Stimulated activated CD4-positive, alpha-beta T cell treated with anti-CD3 and anti-CD28 coated beads, TNF-alpha, amount 100 ng/mL, for 24 hours (primary cell): ENCODE measurements at regions not wholly inside any gene's neighbourhood (a gene's known extent, or its start where the extent isn't known, plus 50 kb on each side); places are given as distances from the start of the nearest gene placed in this dataset.
"Not testable (repeated sequence)": the region's sequence is repeated elsewhere in the genome, so short reads cannot be mapped to it uniquely, and the experiment has no call there.

Experiments used
- DNase-seq, 3 experiments: peaks; one replicate each; pipeline ENCODE4 v3.0.0-alpha.2; 2020; ENCODE audit warnings: low read depth in 3 of 3

DNA sequence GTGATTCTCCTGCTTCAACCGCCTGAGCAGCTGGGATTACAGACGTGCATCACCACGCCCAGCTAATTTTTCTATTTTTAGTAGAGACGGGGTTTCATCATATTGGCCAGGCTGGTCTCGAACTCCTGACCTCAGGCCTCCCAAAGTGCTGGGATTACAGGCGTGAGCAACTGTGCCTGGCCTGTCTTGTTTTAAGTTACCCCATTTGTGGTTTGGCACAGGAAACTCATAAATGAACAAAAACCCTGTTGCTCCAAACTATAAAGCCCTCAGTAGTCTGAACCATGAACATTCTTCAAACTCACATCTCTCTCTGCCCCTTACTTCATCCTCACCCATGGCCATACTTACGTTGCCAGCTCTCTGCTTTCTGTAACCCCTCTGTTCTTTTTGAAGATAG is 61.7 kb downstream of the RHOU start:
- not testable (repeated sequence) for DNase-seq

DNA sequence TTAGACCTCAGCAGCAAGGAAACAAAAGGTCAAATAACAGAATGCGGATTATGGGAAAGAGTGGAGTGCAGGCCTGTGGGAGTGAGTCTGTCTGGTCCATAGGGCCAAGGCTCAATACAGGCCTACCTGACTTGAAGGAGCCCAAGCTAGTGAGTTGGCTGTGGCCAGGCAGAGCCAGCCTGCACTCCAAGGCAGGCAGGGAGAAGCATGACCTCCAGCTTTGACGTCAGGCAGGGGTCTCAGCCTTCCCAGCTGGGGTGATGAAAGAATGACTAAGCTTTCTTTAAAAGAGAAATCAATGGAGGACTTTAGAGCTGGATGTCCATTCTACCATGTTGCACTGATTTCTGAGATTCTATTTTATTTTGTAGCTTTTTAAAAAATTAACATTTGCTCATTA is 62.8 kb downstream of the RHOU start:
- DNase-seq, result no peak

DNA sequence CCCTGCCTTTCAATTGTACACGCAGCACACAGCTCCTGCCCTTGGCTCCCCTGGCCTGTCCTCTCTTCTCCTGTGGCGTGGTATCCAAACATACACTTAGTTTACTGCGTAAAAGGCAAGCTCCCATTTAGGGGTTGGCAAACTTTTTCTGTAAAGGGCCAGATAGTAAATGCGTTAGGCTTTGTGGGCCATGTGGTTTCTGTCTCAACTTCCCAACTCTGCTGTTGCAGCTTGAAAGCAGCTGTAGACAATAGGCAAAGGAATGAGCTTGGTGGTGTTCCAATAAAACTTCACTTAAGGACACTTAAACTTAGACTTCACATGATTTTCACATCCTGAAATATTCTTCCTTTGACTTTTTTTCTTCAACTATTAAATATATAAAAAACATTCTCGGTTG is 63.3 kb downstream of the RHOU start:
- DNase-seq, result no peak

DNA sequence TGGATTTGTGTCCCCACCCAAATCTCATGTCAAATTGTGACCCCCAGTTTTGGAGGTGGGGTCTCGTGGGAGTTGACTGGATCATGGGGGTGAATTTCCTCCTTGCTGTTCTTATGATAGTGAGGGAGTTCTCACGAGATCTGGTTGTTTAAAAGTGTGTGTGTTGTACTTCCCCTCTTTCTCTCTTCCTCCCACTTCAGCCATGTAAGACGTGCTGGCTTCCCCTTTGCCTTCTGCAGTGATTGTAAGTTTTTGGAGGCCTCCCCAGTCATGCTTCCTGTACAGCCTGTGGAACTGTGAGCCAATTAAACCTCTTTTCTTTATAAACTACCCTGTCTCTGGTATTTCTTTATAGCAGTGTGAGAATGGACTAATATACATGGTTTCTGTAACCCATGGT is 64.6 kb downstream of the RHOU start:
- DNase-seq, result no peak

DNA sequence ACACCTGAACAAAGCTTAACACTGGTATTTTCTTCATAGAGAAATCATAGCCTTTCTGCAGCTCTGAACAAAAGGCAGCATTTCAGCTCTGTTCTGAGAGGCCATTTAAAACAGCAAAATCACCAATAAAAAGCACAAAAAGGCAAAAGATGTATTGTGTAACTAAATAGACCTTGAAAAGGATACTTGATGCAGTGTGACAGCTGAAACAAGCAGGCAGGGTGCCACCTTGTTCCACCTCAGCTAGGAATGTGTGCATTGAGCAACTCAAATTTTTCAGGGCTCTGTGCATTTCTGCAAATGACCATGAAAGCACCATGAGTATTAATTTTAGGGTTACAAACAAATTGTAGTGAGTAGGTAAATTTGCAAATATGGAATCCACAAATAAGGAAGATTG is 65.8 kb downstream of the RHOU start:
- DNase-seq, result no peak

DNA sequence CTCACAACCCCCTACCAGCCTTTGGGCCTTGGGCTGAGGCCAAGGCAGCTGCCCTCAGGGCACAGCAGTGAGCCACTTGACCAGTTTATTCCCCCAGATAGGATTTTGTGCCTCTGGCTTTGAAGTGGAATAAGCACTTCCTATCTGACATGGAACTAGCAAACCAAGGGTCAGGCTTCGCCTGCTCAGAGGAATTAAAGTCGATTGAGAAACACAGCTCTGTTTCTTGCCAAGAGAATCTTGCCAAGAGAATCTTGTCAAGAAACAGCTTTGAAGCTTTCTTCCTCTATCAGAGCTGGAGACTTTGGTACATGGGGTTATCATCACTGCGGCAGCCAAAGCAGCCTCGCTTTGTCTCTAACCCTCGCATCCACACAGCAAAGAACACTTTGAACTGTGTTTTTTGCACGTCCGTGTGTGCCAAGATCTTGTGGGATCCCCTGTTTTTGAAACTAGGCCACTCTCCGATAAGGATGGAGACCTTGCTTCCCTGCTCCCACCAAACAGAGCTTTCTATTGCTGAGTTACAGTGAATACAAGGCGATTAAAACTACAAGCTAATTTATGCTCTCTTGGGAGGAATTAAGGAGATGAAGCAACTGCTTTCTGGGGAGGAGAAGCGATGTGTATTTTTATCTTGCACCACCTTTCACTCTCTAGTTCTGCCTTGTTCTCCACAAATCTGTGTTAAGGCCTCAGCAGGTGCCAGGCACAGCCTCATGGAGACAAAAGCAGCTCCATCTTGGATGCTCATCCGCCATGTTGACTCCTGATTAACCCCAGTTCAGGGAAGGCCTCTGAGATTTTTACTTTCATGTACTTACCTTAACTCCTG is 67.3 kb downstream of the RHOU start:
- DNase-seq, result no peak

DNA sequence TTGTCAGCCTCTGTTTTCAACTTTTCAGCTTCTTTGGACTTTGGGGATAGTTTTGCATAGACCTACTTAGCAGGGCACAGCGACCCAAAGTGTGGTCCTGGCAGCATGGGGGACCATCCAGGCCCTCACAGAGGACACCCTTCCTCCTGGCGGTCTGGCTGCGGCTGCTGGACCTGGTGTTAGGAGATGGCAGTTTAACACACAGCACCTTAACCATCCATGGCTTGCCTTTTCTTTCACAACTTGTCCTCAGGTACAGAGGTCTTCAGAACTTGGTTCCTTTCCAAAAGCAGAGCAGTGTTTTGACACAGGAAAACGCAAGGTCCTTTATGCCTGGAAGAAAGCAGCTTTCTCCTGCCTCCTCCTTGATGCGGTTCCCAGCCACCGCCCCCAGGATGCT is 68.1 kb downstream of the RHOU start:
- DNase-seq, result no peak

DNA sequence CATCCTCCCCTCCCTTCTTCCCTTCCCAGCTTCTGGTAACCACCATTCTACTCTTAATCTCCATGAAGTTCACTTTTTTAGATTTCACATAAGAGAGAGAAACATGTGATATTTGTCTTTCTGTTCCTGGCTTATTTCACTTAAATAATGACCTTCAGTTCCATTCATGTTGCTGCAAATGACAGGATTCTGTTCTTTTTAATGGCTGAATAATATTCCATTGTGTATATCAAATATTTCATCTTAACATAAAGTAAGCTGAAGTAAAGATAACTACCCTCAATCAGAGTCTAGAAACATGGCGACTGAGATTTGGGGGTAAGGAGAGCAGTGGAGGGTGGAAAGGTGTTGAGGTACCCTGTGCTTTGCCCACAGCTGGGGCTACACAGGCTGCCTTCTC is 68.9 kb downstream of the RHOU start:
- no peak for DNase-seq

DNA sequence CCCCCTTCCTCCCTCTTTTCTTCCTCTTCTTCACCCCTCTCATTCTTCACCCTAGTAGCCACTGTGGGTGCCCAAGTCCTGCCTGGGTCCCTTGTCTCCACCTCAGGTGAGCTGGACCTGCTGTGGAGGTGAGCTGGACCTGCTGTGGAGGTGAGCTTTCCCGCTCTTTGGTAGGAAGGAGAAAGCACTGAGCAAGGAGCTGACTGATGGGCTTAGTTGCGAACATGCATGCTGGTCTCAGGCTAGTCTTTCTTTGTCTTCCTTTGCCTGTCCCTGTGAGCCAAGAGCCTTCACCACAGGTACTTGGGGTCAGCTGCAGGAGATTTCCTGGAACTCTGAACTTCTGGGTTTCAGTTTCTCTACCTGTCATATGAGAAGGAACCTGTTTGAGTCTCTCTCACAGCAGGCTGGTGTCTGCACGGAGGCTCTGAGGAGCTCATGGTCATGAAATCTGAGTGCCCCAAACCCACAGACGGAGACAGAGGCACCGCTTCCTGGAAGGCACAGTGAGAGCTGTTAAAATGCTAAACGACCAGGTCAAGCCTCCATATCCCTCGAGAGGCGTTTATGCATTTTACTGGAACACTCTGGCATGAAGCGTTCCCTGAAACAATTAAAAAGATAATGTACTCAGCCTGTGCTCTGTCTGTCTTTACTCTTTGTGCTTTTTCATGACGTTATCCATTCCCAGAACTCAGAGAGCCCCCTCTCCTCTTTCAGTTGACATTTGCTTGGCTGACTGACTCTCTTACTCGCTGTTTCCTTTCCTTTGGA is 69.5 kb downstream of the RHOU start:
- peak in 1 of 3 experiments; percentile 35 for DNase-seq

DNA sequence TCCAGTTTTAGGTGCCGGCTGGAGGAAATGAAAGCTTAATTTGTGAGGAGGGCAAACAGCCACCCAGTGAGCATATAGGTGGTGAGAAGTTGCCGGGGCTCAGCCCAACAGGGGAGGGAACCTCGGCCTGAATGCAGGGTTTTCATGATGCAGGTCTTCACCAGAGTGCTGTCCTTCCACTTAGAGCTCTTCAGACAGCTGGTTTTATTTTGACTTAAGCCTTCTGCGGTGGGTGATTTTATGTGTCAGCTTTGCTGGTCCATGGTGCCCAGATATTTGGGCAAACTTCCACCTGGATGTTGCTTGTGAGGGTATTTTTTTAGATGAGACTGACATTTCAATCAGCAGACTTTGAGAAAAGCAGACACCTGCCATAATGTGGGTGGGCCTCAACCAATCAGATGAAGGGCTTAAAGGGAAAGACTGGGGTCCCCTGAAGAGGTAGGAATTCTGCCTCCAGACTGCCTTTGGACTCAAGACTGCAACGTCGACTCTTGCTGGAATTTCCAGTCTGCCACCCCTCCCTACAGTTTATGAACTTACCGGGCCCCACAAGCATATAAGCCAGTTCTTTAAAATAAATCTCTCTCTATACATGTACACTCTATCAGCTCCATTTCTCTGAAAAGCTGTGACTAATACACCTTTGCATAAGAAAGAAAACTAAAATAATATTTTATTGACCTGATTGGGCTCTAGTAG is 72.8 kb downstream of the RHOU start:
- no peak for DNase-seq

DNA sequence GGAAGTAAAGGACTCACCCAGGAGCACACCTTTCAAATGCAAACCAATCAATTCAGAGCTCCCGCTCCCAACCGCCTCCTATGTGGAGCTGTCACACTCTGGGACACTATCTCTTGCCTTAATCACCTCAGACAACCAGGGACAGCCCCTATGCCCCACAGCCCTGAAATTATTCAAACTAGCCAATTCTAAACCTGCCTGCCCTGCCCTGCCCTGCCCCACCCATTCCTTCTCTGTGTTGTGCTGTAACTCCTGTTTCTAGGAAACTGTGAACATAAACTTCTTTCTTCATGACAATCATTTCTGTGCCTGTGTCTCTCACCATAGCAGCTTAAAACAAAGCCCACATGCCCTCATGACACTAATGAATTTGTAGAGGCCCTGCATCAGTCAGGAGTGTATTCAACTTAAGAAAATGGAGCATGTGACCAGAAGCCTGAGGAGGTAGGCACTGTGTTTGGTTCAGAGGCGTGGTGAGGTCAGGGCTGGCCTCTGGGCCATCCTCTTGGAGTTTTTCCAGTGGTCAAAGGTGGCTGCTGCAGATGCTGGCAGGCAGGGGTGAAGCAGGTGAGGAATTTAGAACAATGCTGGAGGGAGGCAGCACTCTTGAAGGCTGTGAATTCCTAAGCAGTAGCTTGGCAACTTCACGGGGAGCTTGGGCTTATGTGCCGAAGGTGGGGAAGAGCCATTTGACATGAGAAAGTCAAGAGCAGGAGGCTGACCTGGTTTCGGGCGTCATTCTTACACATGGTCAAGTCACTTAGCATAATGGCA is 74.5 kb downstream of the RHOU start:
- peak in 1 of 3 experiments; percentile 21 for DNase-seq

DNA sequence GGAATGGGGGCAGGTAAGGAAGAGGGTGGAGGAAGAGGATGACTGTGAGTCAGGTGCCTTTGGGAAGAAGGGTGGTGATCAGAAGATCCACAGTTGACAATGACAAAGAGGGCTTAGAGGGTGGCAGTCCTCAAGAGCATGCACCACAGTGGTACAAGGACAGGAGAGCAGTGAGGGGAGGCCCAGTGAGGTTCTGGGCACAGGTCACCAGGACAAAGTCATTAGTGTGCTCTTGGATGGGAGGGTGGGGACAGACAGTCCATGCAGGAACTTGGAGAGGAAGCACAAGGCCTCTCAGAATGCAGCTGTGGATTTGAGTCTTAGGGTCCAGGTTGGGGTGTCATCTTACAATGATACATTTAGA is 75.1 kb downstream of the RHOU start:
- DNase-seq, result no peak

DNA sequence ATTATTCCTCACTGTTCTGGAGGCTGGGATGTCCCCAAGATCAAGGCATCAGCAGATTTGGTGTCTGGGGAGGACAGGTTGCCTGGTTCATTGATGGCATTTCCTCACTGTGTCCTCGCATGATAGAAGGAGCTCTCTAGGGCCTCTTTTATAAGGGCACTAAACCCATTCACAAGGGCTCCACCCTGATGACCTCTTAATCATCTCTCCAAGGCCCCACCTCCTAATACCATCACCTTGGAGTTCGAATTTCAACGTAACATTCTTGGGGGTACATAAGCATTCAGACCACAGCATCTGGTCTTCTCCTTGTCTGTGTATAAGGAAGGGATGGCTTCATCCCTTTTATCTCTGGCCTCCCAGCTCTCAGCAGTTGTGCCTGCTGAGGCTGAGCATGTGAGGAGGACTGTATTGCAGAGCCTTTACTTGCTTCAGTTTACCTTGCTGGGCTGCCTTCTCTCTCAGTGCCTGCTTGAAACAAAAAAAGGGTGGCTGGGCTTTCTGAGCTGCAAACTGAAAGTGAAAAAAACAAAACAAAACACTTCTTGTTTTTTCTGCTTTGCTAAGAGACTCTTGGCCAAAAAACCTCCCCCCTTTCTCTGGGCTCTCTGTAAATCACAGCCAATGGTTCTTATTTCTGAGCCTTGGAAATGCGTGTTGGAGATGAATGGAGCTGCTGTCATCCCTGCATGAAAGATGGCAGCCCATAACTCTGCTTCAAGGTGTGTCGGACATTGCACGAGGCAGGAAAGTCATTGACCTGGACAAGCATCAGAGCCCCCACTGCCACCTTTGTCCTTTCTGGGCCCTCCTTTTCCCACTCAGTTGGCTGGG is 75.8 kb downstream of the RHOU start:
- no peak for DNase-seq

DNA sequence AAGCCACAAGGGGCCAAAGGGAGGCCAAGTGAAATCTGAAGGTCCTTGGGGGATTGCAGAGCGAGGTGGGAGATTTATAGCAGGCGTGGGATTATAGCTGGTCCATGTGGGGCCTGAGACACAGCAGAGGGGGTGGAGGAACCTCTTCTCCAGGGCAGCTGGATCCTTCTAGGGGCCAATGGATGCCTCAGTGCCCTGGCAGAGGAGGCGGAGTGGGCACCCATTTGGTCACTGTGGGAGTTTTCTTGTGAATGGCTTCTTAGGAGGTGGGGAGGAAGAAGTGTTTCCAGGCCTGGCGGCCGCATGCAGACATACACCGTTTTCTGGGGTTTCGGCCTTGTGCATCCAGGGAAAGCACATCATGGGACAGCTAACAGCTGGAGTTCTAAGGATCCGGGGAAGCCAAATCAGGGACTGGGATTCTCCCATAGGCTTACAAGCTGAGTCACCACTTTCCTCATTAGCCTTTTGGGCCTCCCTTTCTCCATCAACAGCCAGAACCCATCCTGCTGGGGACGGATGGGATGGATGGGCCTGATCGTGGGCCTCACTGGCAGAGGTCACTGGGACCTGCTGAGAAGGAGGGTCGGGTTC is 76.5 kb downstream of the RHOU start:
- DNase-seq, result no peak

DNA sequence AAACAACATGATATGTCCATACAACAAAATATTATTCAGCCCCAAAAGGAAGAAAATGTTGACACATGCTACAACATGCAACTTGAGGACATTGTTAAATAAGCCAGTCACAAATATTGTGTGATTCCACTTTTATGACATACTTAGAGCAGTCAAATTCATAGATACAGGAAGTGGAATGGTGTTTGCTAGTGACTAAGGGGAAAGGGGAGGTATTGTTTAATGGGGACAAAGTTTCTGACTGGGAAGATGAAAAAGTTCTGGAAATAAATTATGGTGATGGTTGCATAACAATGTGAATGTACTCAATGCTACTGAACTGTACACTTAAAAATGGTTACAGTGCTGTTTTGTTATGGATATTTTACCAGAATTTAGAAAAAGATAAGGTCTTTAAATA is 77.7 kb downstream of the RHOU start:
- DNase-seq, result no peak

DNA sequence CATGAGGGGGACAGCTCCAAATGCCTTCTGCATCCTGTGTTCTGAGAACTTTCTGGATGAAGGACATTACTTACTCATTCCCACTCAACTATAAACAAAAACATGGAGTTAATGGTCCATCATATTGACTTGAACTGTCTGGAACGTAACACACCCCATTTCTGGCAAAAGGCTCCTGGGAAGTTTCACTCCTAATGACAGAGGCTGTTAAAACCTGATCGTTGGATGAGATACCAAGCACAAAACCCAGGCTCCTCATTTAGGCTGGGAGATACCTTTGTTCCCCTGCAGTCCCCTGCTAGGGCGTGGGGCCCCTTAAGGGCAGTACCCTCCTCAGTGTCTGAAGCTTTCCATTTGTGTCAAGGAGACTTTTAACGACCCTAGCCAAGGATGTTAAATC is 78.9 kb downstream of the RHOU start:
- DNase-seq, result no peak

DNA sequence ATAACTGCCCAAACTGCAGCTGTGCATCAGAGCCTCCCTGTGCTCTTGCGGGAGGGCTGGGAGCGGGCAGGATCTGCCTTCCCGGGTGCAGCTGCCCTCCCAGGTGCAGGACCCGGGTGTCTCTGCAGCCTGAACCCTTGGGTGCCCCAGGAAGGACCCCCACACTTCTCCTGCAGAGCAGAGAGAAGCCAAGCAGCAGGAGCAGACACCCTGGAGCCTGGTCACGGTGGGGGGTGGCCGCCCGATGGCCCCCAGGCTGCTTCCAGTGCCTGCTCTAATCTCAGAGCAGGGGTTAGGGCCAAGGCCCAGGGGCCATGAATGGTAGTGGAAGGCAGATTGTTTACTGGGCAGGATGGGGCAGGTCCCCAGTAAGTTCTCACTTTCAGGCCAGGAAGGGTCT is 83.0 kb downstream of the RHOU start:
- no peak for DNase-seq

DNA sequence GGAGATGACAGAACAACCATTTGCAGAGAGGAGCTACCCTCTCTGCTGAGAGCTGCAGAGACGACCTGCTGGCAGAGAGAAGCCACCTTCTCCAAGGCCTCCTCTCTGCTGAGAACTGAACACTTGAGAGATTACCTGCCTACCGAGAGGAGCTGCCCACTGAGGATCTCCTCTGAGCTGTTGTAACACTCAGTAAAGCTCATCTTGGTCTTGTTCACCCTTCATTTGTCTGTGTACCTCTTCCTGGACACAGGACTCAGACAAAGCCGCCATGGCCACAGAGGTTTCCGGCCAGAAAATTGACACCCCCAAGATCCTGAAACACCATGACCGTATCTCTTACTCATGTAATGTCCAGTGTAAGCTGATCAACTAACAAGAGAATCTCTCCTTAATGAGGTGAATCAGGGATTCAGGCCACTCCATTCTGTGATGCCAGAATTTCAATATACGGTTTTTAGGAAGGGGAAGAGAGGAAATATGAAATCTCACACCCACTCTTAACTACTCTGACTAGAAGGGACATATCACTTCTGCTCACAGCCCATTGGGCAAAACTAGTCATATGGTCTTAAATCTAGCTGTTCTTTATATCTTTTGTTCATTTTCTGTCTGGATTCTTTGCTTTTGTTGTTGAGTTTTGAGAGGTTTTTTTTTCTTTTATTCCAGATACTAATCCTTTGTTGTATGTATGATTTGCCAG is 83.8 kb downstream of the RHOU start:
- DNase-seq, result no peak

DNA sequence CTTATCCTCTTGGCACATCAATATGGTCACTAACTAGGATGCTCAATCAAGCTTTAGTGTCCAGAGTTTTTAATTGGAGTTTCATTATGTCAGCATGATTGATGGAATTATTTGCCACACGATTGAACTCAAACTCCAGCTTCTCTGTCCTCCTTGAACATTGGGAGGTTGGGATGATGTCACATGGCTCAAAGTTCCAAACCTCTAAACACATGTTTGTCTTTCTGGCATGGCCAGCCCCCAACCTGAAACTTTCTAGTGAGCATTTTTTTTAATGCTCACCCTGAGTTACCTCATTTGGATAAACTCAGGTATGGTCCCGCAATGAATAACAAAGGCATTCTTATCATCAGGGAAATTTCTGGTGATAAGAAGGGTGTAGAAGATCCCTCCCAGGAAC is 86.0 kb downstream of the RHOU start:
- DNase-seq, result no peak

DNA sequence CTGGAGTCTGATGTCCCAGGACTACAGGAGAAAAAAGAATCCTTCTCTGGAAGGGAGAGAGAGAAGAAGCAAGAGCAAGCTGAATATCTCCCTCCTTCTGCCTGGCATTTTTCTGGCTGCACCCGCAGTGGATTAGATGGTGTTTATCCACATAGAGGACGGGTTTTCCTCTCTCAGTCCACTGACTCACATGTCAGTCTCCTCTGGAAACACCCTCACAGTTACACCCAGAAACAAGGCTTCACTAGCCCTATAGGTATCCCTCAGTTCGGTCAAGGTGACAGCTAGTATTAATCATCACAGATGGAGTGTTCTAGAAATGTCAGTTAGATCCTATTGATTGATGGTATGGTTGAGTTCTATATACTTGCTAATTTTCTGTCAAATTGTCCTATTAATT is 87.9 kb downstream of the RHOU start:
- no peak for DNase-seq
